ENCODE measurements at regions not wholly inside any gene's neighbourhood (a gene's known extent, or its start where the extent isn't known, plus 50 kb on each side); places are given as distances from the start of the nearest gene placed in this dataset.

DNA sequence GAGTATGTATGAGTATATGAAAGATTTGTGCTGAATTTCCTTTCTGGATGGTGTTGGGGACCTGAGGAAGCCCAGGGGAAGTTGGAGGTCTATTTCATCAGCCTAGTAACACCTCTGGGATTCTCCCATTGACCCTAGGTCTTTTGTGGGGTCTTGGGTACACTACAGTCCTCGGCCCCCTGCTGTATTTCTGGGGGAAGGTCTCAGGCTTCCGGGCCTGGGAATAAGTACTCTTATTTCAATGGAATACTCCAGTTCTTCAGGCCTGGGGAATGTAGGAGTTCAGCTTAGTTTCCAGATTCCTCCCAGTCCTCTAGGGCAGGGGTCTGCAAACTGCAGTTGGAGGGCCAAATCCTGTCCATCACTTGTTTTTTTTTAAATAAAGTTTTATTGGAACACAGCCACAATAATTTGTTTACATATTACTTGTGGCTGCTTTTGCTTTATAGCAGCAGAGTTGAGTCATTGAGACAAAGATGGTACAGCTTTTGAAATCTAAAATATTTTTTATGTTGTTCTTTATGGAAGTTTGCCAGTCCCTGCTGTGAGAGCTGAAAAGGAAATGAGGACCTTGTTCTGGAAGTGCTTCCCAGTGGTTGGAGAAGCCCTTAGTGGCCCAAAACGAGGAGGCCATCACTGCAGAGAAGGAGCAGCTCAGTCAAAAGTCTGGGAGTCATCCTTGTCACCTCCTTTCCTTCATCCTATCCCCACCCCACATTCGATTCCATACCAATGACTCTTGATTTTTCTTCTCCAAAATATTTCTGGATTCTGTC, 142.5 kb upstream of the HS3ST2 start:
- peaks cover 4% of the 10 kb centered on the region; the same call in 1 of the 2 replicates for H3K4me1 ChIP-seq (ENCODE audit: control insufficient read depth, low read length)
- H3K9me3 ChIP-seq (ENCODE audit: control insufficient read depth, insufficient read depth, low read length) = no peaks in the 10 kb centered on the region
- no peak overlapping the region for H3K4me2 ChIP-seq (ENCODE audit: low read length)
- no peak overlapping the region for H3K27ac ChIP-seq (ENCODE audit: low read depth, low read length)
- H4K20me1 ChIP-seq (ENCODE audit: control insufficient read depth, insufficient read depth, low read depth, low read length) = no peaks in the 10 kb centered on the region
- peaks cover 12% of the 10 kb centered on the region for H3K27me3 ChIP-seq (ENCODE audit: control insufficient read depth, low read length)
- no peak overlapping the region for H3K4me3 ChIP-seq (ENCODE audit: low read length)
- TF ChIP-seq EZH2phosphoT487 (IDR thresholded peaks at IDR 0.05; ENCODE audit: borderline replicate concordance, low read length) = no peak
- TF ChIP-seq, protein P1, sequence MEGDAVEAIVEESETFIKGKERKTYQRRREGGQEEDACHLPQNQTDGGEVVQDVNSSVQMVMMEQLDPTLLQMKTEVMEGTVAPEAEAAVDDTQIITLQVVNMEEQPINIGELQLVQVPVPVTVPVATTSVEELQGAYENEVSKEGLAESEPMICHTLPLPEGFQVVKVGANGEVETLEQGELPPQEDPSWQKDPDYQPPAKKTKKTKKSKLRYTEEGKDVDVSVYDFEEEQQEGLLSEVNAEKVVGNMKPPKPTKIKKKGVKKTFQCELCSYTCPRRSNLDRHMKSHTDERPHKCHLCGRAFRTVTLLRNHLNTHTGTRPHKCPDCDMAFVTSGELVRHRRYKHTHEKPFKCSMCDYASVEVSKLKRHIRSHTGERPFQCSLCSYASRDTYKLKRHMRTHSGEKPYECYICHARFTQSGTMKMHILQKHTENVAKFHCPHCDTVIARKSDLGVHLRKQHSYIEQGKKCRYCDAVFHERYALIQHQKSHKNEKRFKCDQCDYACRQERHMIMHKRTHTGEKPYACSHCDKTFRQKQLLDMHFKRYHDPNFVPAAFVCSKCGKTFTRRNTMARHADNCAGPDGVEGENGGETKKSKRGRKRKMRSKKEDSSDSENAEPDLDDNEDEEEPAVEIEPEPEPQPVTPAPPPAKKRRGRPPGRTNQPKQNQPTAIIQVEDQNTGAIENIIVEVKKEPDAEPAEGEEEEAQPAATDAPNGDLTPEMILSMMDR (IDR thresholded peaks at IDR 0.05; ENCODE audit: low read depth, low read length, poor library complexity, severe bottlenecking) = no peak
- no peaks in the 10 kb centered on the region for H3K79me2 ChIP-seq (ENCODE audit: control insufficient read depth, low read length)
- no peaks in the 10 kb centered on the region for H3K36me3 ChIP-seq (ENCODE audit: control insufficient read depth, low read length)
- H3F3A ChIP-seq (ENCODE audit: control insufficient read depth, insufficient read depth) = no peaks in the 10 kb centered on the region
- no peaks in the 10 kb centered on the region for H3K9me2 ChIP-seq (replicated peaks; ENCODE audit: control insufficient read depth, low read length)

GRCh38 chr16:22672830-22673210, 141.1 kb upstream of the HS3ST2 start:
- H3K4me1 ChIP-seq (ENCODE audit: control insufficient read depth, low read length) = peaks cover 4% of the 10 kb centered on the region; the same call in 1 of the 2 replicates
- no peaks in the 10 kb centered on the region for H3K36me3 ChIP-seq (ENCODE audit: control insufficient read depth, low read length)
- no peak overlapping the region for H3K4me2 ChIP-seq (ENCODE audit: low read length)
- H4K20me1 ChIP-seq (ENCODE audit: control insufficient read depth, insufficient read depth, low read depth, low read length) = no peaks in the 10 kb centered on the region
- no peak for TF ChIP-seq EZH2phosphoT487 (IDR thresholded peaks at IDR 0.05; ENCODE audit: borderline replicate concordance, low read length)
- TF ChIP-seq, protein P1 (IDR thresholded peaks at IDR 0.05; ENCODE audit: low read depth, low read length, poor library complexity, severe bottlenecking) = no peak
- no peaks in the 10 kb centered on the region for H3K79me2 ChIP-seq (ENCODE audit: control insufficient read depth, low read length)
- peaks cover 16% of the 10 kb centered on the region for H3K27me3 ChIP-seq (ENCODE audit: control insufficient read depth, low read length)
- H3F3A ChIP-seq (ENCODE audit: control insufficient read depth, insufficient read depth) = no peaks in the 10 kb centered on the region
- no peak overlapping the region for H3K27ac ChIP-seq (ENCODE audit: low read depth, low read length)
- no peak overlapping the region for H3K4me3 ChIP-seq (ENCODE audit: low read length)
- no peaks in the 10 kb centered on the region for H3K9me2 ChIP-seq (replicated peaks; ENCODE audit: control insufficient read depth, low read length)
- no peaks in the 10 kb centered on the region for H3K9me3 ChIP-seq (ENCODE audit: control insufficient read depth, insufficient read depth, low read length)

DNA sequence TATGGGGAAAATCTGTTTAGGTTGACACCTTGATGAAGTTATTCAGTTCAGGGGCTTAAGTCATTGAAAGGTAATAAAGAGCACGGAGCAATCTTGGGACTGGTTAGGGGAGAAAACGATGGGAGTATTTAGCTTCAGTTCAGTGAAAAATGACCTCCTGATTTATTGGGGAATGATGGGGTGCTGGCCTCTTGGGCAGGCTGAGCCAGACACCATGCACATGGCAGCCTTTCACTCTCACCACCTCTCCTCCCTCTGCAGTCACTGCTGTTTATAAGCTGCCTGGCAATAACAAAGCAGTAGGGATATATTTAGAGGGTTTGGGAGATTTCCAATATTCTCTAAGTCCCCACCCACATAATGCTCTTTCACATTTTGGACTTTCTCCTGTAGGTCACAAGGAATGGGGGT, 140.5 kb upstream of the HS3ST2 start:
- TF ChIP-seq, protein P1 (IDR thresholded peaks at IDR 0.05; ENCODE audit: low read depth, low read length, poor library complexity, severe bottlenecking) = no peak
- TF ChIP-seq EZH2phosphoT487 (IDR thresholded peaks at IDR 0.05; ENCODE audit: borderline replicate concordance, low read length) = no peak
- no peaks in the 10 kb centered on the region for H3K36me3 ChIP-seq (ENCODE audit: control insufficient read depth, low read length)
- H3K27me3 ChIP-seq (ENCODE audit: control insufficient read depth, low read length) = peaks cover 19% of the 10 kb centered on the region

More for the DNA sequence above, 140.5 kb upstream of the HS3ST2 start:
- no peak overlapping the region for H3K4me3 ChIP-seq (ENCODE audit: low read length)
- H3F3A ChIP-seq (ENCODE audit: control insufficient read depth, insufficient read depth) = no peaks in the 10 kb centered on the region
- H3K4me2 ChIP-seq (ENCODE audit: low read length) = no peak overlapping the region
- peaks cover 4% of the 10 kb centered on the region; the same call in 1 of the 2 replicates for H3K4me1 ChIP-seq (ENCODE audit: control insufficient read depth, low read length)
- no peak overlapping the region for H3K27ac ChIP-seq (ENCODE audit: low read depth, low read length)
- H4K20me1 ChIP-seq (ENCODE audit: control insufficient read depth, insufficient read depth, low read depth, low read length) = no peaks in the 10 kb centered on the region
- H3K79me2 ChIP-seq (ENCODE audit: control insufficient read depth, low read length) = no peaks in the 10 kb centered on the region
- H3K9me2 ChIP-seq (replicated peaks; ENCODE audit: control insufficient read depth, low read length) = no peaks in the 10 kb centered on the region
- no peaks in the 10 kb centered on the region for H3K9me3 ChIP-seq (ENCODE audit: control insufficient read depth, insufficient read depth, low read length)
